ENCODE measurements at regions not wholly inside any gene's neighbourhood (a gene's known extent, or its start where the extent isn't known, plus 50 kb on each side); places are given as distances from the start of the nearest gene placed in this dataset.

- Histone ChIP-seq H3K4me3 (ENCODE audit: low read length) (no peak overlapping the region), H3K36me3 (ENCODE audit: low read depth, low read length) (no peaks in the 10 kb centered on the region), H3K4me1 (ENCODE audit: insufficient read depth, low read length) (0 out of 2 replicates have a peak, but pooled peaks cover 8% of the 10 kb centered on the region), H3K27ac (ENCODE audit: low read length) (no peak overlapping the region), H3K9me3 (ENCODE audit: low read length) (no peaks in the 10 kb centered on the region), H3K27me3 (ENCODE audit: low read length) (peaks cover 40% of the 10 kb centered on the region), H3K4me2 (ENCODE audit: low read length) (peak overlapping the region; percentile 50), H3F3A (ENCODE audit: low read length, unreplicated experiment) (no peaks in the 10 kb centered on the region), H3K9me2 (replicated peaks; ENCODE audit: low read length) (no peaks in the 10 kb centered on the region), H2AFZ (ENCODE audit: low read length) (no peak overlapping the region), H3K9ac (ENCODE audit: low read length) (no peak overlapping the region), H4K20me1 (ENCODE audit: low read length) (no peaks in the 10 kb centered on the region), H3K79me2 (ENCODE audit: low read length) (no peaks in the 10 kb centered on the region)
- intact Hi-C loops (cut with micrococcal nuclease) = no loop called here
- DNase-seq (peak; percentile 14), ATAC-seq (no peak)
- no TSS peak for BruUV-seq (replicated peaks)
- ChIA-PET POLR2A (ENCODE audit: unreplicated experiment) (no interaction called here), CTCF (no interaction called here)
- TF ChIP-seq EZH2 (IDR thresholded peaks at IDR 0.05; ENCODE audit: low read length, unreplicated experiment) (no peak), CTCF (conservative IDR thresholded peaks at IDR 0.05; ENCODE audit: low read depth, low read length) (no peak), EZH2phosphoT487 (IDR thresholded peaks at IDR 0.05; ENCODE audit: borderline replicate concordance, low read length) (no peak)
Observed at GRCh38 chr18:25827961-25828561, 262.4 kb downstream of the SS18 start.

- peaks cover 40% of the 10 kb centered on the region for H3K27me3 ChIP-seq (ENCODE audit: low read length)
- no peaks in the 10 kb centered on the region for H3K79me2 ChIP-seq (ENCODE audit: low read length)
- H2AFZ ChIP-seq (ENCODE audit: low read length) = no peak overlapping the region
- H3K9me2 ChIP-seq (replicated peaks; ENCODE audit: low read length) = no peaks in the 10 kb centered on the region
- intact Hi-C loops (cut with micrococcal nuclease) = no loop called here
- no peak overlapping the region for H3K4me2 ChIP-seq (ENCODE audit: low read length)
- no peaks in the 10 kb centered on the region for H3F3A ChIP-seq (ENCODE audit: low read length, unreplicated experiment)
- ChIA-PET CTCF (no interaction called here), POLR2A (ENCODE audit: unreplicated experiment) (no interaction called here)
- H3K4me1 ChIP-seq (ENCODE audit: insufficient read depth, low read length) = 0 out of 2 replicates have a peak, but pooled peaks cover 8% of the 10 kb centered on the region
- no peak overlapping the region for H3K4me3 ChIP-seq (ENCODE audit: low read length)
- no peak overlapping the region for H3K27ac ChIP-seq (ENCODE audit: low read length)
- no peaks in the 10 kb centered on the region for H3K9me3 ChIP-seq (ENCODE audit: low read length)
- no TSS peak for BruUV-seq (replicated peaks)
- DNase-seq = no peak
- H3K36me3 ChIP-seq (ENCODE audit: low read depth, low read length) = no peaks in the 10 kb centered on the region
- no peak for ATAC-seq
- no peaks in the 10 kb centered on the region for H4K20me1 ChIP-seq (ENCODE audit: low read length)
- H3K9ac ChIP-seq (ENCODE audit: low read length) = no peak overlapping the region
- no peak for TF ChIP-seq EZH2phosphoT487 (IDR thresholded peaks at IDR 0.05; ENCODE audit: borderline replicate concordance, low read length)
- no peak for TF ChIP-seq EZH2 (IDR thresholded peaks at IDR 0.05; ENCODE audit: low read length, unreplicated experiment)
- TF ChIP-seq CTCF (conservative IDR thresholded peaks at IDR 0.05; ENCODE audit: low read depth, low read length) = no peak
Observed at GRCh38 chr18:25827228-25827627, 263.2 kb downstream of the SS18 start.

- DNase-seq = no peak
- Histone ChIP-seq H3K9me2 (replicated peaks; ENCODE audit: low read length) (no peaks in the 10 kb centered on the region), H3K36me3 (ENCODE audit: low read depth, low read length) (no peaks in the 10 kb centered on the region), H3K9me3 (ENCODE audit: low read length) (no peaks in the 10 kb centered on the region), H3K4me2 (ENCODE audit: low read length) (no peak overlapping the region), H3K27ac (ENCODE audit: low read length) (no peak overlapping the region), H2AFZ (ENCODE audit: low read length) (no peak overlapping the region), H3K4me1 (ENCODE audit: insufficient read depth, low read length) (0 out of 2 replicates have a peak, but pooled peaks cover 8% of the 10 kb centered on the region), H3K79me2 (ENCODE audit: low read length) (no peaks in the 10 kb centered on the region), H3K27me3 (ENCODE audit: low read length) (peaks cover 43% of the 10 kb centered on the region), H3K9ac (ENCODE audit: low read length) (no peak overlapping the region), H3K4me3 (ENCODE audit: low read length) (no peak overlapping the region), H3F3A (ENCODE audit: low read length, unreplicated experiment) (no peaks in the 10 kb centered on the region), H4K20me1 (ENCODE audit: low read length) (no peaks in the 10 kb centered on the region)
- ChIA-PET CTCF (no interaction called here), POLR2A (ENCODE audit: unreplicated experiment) (no interaction called here)
- BruUV-seq (replicated peaks) = no TSS peak
- no peak for TF ChIP-seq EZH2phosphoT487 (IDR thresholded peaks at IDR 0.05; ENCODE audit: borderline replicate concordance, low read length)
- TF ChIP-seq EZH2 (IDR thresholded peaks at IDR 0.05; ENCODE audit: low read length, unreplicated experiment) = no peak
- no peak for TF ChIP-seq CTCF (conservative IDR thresholded peaks at IDR 0.05; ENCODE audit: low read depth, low read length)
- intact Hi-C loops (cut with micrococcal nuclease) = no loop called here
- ATAC-seq = no peak
Observed at GRCh38 chr18:25826823-25827222, 263.6 kb downstream of the SS18 start.
